ENCODE measurements at regions not wholly inside any gene's neighbourhood (a gene's known extent, or its start where the extent isn't known, plus 50 kb on each side); places are given as distances from the start of the nearest gene placed in this dataset.

DNA sequence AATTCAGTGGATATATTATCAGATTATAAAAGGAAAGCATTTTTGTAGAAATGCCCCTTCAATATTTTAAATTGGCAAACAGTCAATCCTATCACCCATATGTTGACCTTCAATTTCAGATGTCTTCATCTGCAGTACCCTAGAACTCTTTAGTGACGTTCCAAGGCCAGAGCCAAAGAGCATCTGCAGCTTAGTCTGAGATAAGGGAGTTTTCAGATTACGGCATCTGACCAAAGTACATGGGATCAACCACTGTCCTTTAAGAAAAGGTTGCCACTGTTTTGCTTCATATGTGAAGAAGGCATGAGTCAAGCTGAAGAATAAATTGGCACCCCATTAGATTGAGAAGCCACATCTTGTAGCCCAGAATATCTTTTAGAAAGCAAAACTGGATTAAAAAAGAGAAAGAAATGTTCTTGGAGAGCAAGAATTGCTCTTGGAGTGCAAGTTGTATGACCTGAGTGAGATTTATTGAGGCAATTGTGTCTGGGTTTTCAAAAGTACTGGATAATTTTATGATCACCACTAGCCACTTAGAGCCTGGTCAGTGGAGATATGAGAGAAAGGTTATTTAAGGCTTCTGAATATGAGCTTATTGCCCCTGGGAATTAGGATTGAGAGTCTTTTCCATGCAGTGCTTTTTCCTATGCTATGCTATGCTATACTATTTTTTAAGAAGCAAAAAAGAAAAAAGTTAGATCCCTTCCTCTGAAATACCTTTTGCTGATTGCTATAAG, 251.9 kb upstream of the NR3C2 start:
- TF ChIP-seq, protein P1, sequence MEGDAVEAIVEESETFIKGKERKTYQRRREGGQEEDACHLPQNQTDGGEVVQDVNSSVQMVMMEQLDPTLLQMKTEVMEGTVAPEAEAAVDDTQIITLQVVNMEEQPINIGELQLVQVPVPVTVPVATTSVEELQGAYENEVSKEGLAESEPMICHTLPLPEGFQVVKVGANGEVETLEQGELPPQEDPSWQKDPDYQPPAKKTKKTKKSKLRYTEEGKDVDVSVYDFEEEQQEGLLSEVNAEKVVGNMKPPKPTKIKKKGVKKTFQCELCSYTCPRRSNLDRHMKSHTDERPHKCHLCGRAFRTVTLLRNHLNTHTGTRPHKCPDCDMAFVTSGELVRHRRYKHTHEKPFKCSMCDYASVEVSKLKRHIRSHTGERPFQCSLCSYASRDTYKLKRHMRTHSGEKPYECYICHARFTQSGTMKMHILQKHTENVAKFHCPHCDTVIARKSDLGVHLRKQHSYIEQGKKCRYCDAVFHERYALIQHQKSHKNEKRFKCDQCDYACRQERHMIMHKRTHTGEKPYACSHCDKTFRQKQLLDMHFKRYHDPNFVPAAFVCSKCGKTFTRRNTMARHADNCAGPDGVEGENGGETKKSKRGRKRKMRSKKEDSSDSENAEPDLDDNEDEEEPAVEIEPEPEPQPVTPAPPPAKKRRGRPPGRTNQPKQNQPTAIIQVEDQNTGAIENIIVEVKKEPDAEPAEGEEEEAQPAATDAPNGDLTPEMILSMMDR (optimal IDR thresholded peaks at IDR 0.05 in 1 of 3, IDR thresholded peaks at IDR 0.05 in 1 of 3, conservative IDR thresholded peaks at IDR 0.05 in 1 of 3; ENCODE audit: extremely low read depth in 1 of 3, insufficient read depth in 2 of 3, low read length in 3 of 3): no peak
- TF ChIP-seq EZH2 (IDR thresholded peaks at IDR 0.05; ENCODE audit: low read length): no peak
